Bronchial epithelial cell (primary cell): ENCODE measurements at regions not wholly inside any gene's neighbourhood (a gene's known extent, or its start where the extent isn't known, plus 50 kb on each side); places are given as distances from the start of the nearest gene placed in this dataset.

Source experiments
- DNase-seq: peaks from one replicate; pipeline ENCODE4 v3.0.0-alpha.2; 2010; ENCODE audit warnings: low read depth
- FAIRE-seq: peaks from 2 replicates; lab custom pipeline; 2011; peaks lifted over from hg19 to GRCh38; lab: Jason Lieb, UNC
- H3K27me3 ChIP-seq: 2 replicates; pipeline ENCODE4 v1.5.1; 2011; ENCODE audit warnings: low read length; ENCODE audit not compliant: control insufficient read depth, insufficient read depth
- H3K36me3 ChIP-seq: 2 replicates; pipeline ENCODE4 v1.5.1; 2011; ENCODE audit warnings: low read length; ENCODE audit not compliant: control insufficient read depth, insufficient read depth
- H3K4me3 ChIP-seq: 2 replicates; pipeline ENCODE4 v1.5.1; 2011; ENCODE audit warnings: mild to moderate bottlenecking, low read depth, low read length, control low read depth
- TF ChIP-seq, protein P1 (sequence below): IDR thresholded peaks from 2 replicates; pipeline ENCODE4 v1.5.1; 2011; ENCODE audit warnings: mild to moderate bottlenecking, moderate library complexity, low read length, control low read depth, inconsistent platforms; ENCODE audit not compliant: insufficient read depth, severe bottlenecking

GRCh38 chr1:234865171-234866006, 255.4 kb upstream of the IRF2BP2 start:
- FAIRE-seq: no peak
- H3K27me3 ChIP-seq: no peaks in the 10 kb centered on the region
- TF ChIP-seq, protein P1, sequence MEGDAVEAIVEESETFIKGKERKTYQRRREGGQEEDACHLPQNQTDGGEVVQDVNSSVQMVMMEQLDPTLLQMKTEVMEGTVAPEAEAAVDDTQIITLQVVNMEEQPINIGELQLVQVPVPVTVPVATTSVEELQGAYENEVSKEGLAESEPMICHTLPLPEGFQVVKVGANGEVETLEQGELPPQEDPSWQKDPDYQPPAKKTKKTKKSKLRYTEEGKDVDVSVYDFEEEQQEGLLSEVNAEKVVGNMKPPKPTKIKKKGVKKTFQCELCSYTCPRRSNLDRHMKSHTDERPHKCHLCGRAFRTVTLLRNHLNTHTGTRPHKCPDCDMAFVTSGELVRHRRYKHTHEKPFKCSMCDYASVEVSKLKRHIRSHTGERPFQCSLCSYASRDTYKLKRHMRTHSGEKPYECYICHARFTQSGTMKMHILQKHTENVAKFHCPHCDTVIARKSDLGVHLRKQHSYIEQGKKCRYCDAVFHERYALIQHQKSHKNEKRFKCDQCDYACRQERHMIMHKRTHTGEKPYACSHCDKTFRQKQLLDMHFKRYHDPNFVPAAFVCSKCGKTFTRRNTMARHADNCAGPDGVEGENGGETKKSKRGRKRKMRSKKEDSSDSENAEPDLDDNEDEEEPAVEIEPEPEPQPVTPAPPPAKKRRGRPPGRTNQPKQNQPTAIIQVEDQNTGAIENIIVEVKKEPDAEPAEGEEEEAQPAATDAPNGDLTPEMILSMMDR: no peak
- DNase-seq: no peak
- no peak overlapping the region for H3K4me3 ChIP-seq
- H3K36me3 ChIP-seq: no peaks in the 10 kb centered on the region

GRCh38 chr1:234864116-234864515, 254.1 kb upstream of the IRF2BP2 start:
- FAIRE-seq (no peak), DNase-seq (no peak)
- Histone ChIP-seq H3K36me3 (no peaks in the 10 kb centered on the region), H3K4me3 (no peak overlapping the region), H3K27me3 (no peaks in the 10 kb centered on the region)
- TF ChIP-seq, protein P1: no peak

- FAIRE-seq: no peak
- Histone ChIP-seq H3K4me3 (no peak overlapping the region), H3K27me3 (no peaks in the 10 kb centered on the region), H3K36me3 (no peaks in the 10 kb centered on the region)
- TF ChIP-seq, protein P1: no peak
- DNase-seq: peak; percentile 72
These were observed 253.6 kb upstream of the IRF2BP2 start for GRCh38 chr1:234863551-234863971.

DNA sequence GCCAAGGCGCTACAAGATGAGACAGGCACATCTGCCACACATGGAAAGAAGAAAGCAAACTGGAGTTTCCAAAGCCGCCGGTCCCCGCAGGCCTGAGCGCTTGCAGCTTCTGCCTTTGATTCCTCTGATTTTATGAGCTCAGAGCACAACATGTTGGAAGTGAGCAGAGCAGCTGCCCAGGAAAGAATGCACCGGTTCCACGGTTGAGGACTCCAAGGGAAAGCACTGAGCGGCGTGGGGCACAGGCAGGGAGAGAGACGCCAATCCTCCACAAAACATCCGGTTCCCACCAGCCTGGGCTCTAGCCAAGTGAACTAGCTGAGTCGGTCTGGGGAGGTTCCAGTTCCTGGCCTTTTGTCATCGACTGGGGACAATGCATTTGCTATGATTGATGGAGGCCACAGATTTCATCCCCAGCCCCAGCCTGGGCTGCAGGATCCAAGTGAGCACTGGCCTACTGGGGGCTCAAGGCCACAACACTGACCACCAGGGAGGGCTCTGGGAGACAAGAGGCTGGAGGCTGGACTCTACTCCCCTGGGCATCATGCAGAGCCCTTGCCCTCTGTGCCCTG, 253.1 kb upstream of the IRF2BP2 start:
- H3K27me3 ChIP-seq: no peaks in the 10 kb centered on the region
- H3K4me3 ChIP-seq: no peak overlapping the region
- H3K36me3 ChIP-seq: no peaks in the 10 kb centered on the region
- DNase-seq: peak; percentile 33
- TF ChIP-seq, protein P1: no peak
- FAIRE-seq: no peak

DNA sequence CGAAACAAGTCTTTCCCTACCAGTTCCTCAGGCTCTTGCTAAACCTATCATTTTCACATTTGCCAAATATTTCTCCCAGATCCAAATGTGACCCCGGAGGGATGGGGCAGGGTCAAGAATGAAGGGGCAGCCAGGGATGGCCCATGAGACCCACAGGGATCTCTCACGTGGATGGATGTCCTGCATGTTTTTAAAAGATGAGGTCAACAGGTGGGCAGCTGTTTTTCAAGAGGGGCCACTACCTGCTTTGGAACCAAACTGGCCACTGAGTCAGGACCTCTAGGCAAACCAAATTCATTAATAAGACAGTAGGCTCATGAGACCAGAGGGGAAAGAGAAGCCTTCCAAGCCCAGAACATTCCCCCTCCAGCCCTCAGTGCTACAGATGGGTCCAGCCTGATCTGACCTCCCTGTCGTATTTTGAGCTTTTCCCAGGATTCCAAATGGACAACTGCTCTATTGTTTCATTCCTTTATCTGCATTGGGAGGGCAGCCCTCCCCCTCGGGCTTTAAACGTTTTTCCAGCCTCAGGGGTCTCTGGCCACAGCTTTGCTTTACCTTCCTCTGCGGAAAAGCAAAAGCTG, 252.5 kb upstream of the IRF2BP2 start:
- DNase-seq (no peak), FAIRE-seq (no peak)
- TF ChIP-seq, protein P1: no peak
- H3K36me3 ChIP-seq: no peaks in the 10 kb centered on the region
- H3K4me3 ChIP-seq: no peak overlapping the region
- H3K27me3 ChIP-seq: no peaks in the 10 kb centered on the region
